ENCODE measurements at regions not wholly inside any gene's neighbourhood (a gene's known extent, or its start where the extent isn't known, plus 50 kb on each side); places are given as distances from the start of the nearest gene placed in this dataset.

DNA sequence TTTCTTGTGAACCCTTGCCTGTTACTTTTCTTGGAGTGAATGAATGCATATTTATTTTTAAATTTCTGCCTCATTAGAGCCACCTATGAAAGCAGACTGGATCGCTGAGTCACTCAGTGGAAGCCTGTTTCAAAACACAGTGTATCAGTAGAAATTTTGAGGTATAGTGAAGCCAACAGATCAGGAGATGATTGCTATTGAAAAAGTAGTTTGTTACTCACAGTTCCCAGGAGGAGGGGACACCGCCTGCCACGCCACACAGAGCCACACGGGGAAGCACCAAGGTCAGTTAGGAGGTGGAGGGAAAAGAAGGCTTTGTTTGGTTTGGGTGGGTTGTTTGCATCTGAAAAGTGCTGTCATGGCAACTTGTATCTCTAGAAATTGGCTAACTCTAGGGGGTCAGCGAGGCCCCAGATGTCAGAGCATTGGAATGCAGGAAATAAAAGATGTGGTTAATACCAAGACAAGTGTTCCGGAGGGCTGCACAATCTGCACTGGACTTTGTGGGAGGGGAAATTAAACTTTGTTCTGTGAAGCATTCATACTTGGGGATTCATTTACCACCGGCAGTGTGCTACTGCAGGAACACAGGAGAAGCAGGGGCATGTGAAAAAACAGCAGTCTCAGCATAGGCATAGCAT is 106.4 kb upstream of the SDK1 start:
- peak; percentile 67 for DNase-seq (ENCODE audit: low read depth, low spot score)

DNA sequence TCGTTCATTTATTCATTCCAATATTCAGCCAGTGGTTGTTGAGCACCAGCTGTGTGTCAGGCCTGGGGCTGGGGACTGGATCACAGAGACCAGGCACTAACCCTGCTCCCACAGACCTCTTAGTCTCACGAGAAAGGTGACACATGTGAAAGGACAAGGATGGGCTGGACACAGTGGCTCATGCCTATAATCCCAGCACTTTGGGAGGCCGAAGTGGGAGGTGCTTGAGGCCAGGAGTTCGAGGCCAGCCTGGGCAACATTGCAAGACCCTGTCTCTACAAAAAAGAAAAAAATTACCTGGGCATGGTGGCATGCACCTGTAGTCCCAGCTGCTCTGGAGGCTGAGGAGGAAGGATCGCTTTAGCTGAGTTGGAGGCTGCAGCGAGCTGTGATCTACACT is 105.9 kb upstream of the SDK1 start:
- no peak for DNase-seq (ENCODE audit: low read depth, low spot score)

DNA sequence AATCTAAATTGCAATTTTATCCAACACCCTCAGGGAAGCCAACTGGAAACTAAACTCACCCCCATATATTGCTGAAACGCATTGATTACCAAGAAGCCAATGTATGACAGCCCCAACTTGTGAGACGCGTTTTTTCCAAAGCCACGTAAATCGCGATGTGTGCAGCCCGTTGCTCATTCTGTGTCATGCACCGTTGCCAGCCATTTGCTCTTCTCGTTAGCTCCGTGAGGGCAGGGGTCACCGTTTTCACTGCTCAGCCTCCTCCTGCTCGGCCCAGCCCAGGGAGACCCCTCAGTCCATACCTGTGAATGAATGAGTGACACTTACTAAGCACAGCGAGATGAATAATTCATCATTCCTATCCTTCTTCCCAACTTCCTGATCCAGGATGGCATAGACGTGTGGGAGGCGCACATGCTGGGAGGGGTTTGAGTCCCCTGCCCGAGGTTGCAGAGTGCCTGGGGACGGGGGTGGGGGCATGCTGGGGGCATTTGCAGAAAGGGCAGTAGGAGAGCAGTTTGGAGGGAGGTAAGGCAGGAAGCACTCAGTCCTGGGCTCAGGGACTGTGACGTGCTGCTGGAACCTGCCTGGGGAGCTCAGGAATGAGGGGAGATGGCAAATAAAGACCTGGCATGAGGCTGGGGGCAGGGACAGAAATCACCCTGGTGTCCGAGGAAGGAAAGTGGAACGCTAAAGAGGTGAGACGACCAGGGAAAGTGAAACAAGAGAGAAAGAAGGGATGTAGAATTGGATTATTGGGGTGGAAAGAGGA is 104.2 kb upstream of the SDK1 start:
- no peak for DNase-seq (ENCODE audit: low read depth, low spot score)

DNA sequence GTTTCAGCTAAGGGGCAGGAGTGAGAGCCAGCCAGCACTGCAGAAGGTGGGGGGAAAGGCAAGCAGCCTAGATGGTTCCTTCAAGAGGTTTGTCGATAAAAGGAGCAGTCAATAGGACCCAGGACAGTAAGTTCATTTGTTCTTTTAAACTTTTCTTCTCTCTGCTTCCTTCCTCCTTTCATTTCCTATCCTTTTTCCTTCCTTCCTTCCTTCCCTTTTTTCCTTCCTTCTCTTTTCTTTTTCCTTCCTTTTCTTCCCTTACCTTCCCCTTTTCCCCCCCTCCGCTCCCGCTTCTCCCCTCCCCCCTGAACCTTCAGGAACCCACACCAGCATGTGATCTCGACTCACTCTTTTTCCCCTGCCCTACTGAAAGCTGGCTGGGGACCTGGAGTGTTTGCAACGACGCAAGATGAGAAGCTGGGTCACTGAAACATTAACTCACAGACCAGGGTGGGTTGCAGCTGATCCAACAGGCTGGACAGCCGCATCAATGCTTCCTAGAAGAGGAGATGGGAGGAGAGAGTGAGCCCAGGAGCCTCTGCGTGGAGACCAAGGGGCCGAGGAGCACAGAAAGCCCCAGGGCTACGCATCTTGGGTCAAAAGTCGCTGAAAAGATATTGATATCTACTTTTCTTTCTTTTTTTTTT is 103.4 kb upstream of the SDK1 start:
- no peak for DNase-seq (ENCODE audit: low read depth, low spot score)

DNA sequence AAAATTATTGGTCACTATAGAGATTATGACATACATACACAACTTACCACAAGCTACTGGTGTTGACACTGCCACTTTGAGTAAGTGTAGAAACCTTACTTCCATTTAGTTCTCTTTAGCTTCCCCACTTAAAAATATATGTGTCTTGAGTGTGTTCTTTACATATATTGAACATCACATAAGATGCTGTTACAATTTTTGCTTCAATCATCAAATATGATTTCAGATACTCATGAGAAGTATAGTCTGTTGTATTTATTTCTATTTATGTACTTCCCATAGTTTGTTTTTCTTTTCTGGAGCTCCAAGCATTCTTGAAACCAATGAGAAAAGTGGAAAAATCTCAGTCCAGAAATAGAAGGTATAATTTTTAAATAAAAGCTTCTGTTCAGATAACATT is 102.7 kb upstream of the SDK1 start:
- DNase-seq (ENCODE audit: low read depth, low spot score) = no peak

DNA sequence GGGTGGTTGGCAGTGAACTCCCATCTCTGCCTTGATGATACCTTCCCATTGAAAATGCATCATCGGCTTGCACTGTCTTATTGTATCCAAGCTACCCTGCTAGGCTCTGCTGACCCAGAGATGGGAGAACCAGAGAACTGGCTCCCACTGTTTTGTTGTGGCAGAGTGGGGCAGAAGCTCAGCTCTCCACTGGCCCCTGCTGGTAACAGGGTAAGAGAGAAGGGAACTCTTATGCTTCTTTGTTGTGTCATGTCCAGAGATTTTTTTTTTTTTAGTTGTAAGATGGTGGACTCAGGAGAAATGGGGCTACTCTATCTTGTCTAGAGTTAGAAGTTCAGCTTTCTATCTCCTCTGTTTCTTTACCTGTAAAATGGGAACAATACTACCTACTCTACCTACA is 100.5 kb upstream of the SDK1 start:
- no peak for DNase-seq (ENCODE audit: low read depth, low spot score)

DNA sequence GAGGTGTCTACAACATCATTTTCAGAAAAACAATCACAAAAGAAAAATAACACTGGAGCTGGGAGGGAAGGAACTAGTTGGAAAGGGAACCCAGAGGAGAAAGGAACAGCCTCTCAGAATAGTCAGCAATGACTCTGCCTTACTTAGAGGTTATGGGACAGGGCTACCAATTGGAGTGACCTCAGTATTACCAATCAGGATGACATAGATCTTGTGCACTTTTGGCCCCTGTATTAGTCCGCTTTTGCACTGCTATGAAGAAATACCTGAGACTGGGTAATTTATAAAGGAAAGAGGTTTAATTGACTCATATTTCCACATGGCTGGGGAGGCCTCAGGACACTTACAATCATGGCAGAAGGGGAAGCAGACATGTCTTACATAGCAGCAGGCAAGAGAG is 99.7 kb upstream of the SDK1 start:
- no peak for DNase-seq (ENCODE audit: low read depth, low spot score)

DNA sequence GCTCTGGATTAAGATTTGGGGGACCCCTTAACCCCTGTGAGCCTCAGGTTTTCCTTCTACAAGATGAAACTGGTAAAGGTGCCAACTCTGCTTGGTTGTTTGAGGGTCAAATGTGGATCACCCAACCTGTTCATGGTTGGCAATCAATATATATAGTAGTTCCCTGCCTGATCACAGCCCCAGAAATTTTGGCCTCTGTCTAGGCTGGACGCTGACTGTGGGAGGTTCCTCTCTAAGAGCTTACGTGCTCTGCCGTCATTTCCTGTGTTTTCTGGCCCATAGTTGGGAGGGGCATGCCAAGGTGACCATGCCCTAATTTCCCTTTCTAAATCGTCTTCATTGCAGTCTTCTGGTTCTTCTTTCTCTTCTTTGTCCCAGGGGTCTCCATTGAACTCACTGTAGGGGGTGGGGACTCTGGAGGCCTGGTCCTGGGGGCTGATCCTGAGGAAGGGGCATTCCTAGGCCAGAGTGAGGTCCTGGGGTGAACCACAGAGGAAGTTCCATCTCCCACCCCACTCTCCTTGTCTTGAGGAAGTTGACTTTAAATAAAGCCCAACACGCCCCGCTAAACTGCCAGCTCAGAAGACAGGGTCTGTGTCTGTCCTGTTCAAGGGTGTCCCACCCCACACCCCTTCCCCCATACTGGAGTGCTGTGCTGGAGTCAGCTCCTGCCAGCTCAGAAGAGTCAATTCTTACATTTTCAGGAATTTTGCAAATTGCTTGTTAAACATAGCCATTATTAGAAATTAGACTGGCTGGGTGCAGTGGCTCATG is 98.9 kb upstream of the SDK1 start:
- DNase-seq (ENCODE audit: low read depth, low spot score) = no peak

DNA sequence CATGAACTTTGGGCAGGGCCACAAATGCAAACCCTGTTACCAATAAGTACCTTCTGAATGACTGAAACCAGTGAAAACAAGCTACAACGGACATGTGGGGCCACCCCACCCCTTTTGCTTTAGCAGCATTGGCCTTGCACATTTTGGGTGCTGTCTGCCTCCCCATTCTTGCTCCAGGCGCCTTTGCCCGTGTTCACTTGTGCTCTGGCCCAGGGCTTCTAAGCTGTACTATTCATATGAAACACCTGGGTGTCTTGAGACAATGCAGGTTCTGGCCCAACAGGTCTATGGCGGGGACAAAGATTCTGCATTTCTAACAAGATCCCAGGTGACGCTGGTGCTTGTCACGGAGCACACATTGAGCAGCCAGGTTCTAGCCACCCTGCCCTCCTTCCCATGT is 96.5 kb upstream of the SDK1 start:
- no peak for DNase-seq (ENCODE audit: low read depth, low spot score)

DNA sequence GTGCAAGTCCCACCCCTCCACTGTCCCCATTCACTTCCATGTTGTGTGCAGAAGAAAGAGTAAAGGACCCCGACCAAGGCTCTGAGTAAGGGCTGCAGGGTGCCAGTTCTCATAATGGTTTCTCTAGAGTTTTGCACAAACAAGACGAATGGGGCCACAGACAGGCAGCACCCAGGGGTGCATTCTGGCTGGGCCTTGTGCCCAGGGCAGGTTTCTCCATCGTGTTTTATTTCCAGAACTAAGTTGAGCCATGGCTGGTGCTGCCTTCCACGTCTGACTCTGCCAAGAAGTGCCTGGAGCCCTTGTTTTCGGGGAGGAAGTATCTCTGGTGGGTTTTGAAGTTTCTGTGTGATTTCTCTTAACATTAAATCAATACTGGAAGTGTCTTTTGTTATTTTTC is 95.0 kb upstream of the SDK1 start:
- DNase-seq (ENCODE audit: low read depth, low spot score) = no peak

DNA sequence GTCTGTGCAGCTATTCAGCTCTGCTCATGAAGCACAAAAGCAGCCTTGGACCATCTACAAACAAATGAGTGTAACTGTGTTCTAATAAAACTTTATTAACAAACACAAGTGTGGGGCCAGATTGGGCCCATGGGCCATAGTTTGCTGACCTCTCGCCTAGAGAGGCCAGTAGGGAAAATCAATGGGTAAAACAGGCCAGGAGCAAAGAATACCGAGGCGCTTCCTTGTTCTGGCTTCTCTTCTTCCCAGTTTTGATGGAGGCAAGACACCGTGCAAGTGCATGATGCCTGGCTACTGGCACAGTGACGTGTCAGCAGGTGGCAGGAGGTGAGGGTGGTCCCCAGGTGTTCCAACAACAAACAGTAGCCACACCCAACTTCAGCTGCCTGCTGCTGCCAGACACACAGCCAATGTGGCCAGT is 94.3 kb upstream of the SDK1 start:
- DNase-seq (ENCODE audit: low read depth, low spot score) = no peak

DNA sequence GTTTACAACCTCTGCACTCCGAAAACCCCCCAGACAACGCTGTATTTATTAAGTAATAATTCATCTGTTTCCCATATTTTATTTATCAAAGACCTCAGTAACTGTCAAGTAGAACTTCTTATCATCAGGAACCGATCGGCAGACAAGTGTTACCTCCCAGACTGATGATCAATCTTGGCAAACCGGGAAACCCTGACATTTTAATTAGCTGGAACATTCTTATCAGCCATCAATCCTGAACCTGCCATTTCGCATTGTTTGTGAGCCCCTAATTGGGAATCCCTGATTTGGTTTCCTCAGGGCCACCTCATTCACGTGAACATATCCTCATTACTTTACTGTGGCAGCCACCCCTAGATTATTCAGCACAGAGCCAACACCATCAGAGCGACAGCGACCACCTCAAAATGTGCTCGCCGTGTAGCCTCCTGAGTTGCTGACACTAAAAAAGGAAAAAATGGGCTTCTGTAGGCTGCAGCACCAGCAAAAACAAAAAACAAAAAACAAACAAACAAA is 93.6 kb upstream of the SDK1 start:
- no peak for DNase-seq (ENCODE audit: low read depth, low spot score)

DNA sequence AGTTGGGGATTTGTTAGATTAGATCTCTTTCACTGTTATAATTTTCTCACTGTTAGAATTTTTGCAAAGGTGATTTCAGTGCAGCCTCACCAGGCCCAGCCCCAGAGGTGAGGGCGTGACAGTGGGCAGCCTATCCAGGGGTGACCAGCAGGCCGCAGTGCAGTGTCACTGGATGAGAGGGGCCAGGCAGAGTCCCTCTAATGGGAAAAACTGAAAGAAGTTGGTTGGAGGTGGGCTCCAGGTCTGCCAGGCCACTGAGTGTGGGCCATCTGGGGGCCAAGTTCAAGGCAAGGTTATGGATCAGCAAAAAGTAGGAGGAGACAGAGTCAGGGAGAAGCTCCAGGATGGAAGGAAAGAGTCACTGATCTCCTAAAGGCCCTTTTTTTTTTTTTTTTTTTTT is 90.5 kb upstream of the SDK1 start:
- DNase-seq (ENCODE audit: low read depth, low spot score) = no peak

DNA sequence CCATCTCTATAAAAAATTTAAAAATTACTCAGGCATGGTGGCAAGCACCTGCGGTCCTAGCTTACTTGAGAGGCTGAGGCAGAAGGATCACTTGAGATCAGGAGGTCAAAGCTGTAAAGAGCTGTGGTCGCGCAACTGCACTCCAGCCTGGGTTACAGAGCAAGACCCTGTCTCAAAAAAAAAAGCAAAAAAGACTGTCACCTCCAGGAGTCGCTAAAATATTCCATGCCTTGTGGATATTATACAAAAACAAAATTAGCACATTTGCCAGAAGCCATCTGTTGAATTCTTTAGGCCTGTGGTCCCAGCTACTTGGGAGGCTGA is 87.0 kb upstream of the SDK1 start:
- DNase-seq (ENCODE audit: low read depth, low spot score) = no peak

DNA sequence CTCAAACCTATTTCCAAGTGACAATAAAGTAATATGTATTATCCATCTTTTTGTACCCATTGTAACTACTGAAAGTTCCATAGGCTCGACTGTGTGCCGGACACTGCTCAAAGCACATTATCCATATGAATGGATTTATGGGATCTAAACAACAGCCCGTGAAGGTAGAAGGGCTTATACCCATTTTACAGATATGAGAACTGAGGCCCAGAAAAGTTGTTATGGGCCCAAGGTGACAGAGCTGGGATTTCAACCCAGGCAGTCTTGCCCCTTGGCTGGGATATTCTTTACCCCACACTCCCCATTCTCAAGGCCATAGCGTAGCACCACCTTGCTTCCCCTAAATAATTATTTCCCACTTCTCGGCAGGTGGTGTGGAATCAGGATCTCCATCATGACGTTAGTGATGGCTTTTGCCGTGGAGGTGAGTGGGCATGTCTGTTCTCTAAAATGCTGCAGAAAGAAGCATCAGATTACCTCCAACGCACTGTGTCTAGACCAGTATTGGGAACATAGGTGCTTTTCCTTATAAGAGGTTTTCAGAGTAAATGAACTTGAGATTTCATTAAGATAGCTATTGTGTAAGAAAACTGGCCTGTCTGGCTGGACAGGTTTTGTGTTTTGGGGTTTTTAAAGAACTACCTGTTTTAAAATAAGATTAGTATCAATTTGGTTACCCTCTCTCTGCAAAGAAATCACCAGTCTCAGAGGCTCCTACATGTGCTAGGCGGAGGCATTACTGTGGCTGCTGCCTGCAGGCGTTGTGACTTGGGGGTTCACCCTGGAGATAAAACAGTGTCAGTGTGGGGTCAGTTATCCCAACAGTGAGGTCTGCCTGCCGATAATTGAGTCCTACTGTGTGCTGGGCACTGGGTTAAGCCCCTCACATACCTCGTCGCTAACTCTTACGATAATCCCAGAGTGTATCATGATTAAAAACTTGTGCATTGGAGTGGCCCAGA is 85.1 kb upstream of the SDK1 start:
- DNase-seq (ENCODE audit: low read depth, low spot score) = no peak

DNA sequence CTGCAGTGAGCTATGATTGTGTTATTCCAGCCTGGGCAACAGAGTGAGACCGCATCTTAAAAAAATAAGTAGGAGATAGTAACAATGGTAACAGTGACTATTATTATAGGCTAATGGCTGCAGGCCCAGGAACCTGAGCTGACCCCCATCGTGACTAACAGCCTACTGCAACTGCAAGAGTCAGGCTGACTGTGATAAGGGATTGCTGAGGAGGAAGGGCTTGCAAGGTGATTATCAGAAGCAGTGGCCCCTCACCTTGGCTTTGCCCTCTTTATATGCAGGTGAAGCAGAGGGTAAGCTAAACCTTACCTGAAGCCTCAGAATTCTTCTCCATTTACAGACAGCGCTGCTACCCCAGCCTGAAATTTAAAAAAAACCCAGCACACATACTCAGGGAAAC is 83.9 kb upstream of the SDK1 start:
- DNase-seq (ENCODE audit: low read depth, low spot score) = no peak

DNA sequence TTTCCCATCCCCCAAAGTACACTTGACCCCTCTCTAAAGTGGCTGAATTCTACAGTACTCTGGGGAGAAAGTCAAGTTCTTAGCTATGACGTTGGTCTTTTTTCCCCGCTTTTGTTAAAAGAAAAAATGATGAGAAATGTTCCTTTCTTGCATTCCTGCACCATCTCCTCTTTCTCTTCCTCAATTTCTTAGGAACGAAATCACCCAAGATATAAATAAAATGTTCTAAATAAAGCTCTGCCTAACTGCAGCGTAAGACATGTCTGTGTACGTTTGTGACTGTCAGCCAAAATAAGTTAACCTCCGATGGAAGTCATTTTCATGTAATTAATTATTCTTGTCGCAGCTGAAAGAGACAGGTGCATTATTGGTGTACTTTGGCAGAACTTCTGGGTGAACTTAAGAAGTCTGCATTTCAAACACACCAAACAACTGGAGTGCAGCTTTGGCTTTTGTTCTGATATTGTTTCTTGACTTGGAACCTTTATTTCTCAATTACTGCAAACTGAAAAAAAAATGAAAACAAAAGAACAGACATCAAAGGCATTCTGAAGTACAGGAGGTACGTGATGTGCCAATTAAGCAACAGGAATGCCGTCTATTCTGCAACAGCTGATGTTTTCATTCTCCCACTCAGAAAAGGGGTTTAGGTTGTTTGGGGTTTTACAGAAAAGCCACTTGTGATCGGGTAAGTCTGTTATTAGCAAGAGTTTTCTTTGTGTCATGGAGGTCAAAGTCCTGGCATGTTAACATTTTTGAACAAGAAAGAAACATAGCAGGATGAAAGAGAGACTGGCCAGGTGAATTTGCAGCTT is 82.4 kb upstream of the SDK1 start:
- no peak for DNase-seq (ENCODE audit: low read depth, low spot score)

DNA sequence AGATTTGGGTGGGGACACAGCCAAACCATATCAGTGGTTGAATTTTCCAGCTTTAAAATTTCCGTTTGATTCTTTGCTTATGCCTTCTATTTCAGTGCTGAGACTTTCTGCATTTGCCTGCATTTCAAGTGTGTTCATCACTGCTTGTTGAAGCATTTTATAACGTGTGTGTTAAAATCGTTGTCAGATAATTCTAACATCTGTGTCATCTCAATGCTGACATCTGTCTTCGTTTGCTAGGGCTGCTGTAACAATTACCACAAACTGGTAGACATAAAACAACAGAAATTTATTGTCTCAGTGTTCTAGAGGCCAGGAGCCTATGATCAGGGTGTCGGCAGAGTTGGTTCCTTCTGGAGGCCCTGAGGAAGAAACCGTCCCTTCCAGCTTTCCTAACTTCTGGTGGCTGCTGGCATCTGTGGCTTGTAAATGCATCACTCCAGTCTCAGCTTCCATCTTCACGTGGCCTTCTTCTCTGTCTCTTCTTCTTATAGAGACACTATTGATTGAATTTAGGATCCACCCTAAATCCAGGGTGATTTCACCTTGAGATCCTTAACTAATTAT is 71.1 kb upstream of the SDK1 start:
- no peak for DNase-seq (ENCODE audit: low read depth, low spot score)

DNA sequence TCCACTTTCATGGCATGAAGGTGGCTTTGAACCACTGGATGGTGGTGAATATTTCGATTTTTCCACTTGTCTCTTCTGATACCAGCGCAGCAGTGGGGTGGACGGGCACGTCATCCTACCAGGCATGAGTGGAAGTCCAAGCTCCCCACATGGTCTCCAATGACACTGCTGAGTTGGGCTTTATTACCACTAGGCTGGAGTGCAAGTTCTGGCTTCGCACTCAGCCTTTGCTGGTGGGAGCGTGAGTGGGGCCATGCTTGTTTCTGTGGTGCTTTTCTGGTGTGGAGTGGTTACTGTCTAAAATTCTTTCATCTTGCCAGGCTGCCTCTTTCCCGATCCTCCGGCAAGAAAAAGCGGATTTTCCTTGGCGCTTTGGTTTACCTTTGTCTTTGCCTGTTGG is 70.1 kb upstream of the SDK1 start:
- DNase-seq (ENCODE audit: low read depth, low spot score) = no peak

DNA sequence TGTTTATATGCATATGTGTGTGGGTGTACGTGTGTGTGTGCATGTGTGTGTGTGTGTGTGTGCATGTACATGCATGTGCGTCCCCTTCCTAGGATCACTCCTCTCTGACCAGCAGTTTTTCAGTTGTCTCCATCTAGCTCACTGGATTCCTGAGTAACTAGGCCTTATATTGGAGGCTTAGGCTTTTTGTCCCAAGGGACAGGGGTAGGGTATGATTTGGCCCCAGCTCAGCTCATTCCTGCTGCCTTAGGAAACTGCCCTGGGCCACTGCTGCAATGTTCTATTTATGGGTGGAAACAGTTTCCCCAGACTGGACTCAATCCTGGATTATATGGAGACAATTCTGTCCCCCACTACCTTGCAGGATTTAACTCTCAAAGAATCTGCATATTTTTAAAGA is 68.8 kb upstream of the SDK1 start:
- DNase-seq (ENCODE audit: low read depth, low spot score) = no peak
